Activated naive CD4-positive, alpha-beta T cell treated with Interleukin-2 at 50 U/mL for 16 hours (primary cell): ENCODE measurements at regions not wholly inside any gene's neighbourhood (a gene's known extent, or its start where the extent isn't known, plus 50 kb on each side); places are given as distances from the start of the nearest gene placed in this dataset.
"Not testable (repeated sequence)": the region's sequence is repeated elsewhere in the genome, so short reads cannot be mapped to it uniquely, and the experiment has no call there.

Source experiments
- DNase-seq: peaks from one replicate; pipeline ENCODE4 v3.0.0-alpha.2; 2020

DNA sequence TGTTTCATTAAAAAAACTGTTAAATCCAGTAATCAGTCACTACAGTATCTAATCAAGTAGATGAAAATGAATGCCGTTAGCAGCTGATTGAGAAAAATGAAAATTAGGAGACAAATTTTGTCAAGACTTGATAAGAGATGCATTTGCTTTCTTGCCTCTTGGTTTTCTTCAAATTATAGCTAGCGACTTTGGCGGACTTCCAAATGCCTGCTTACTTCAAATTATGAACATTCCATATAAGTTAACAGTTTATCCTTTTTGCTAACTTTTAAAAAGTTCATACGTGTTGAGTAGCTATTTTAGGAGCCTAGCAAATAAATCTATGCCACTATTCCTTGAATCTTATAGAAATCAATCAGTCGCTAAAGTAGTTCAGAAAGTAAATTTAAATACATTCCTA is 58.8 kb downstream of the PPP4R3C start:
- DNase-seq, result no peak

- DNase-seq, result no peak
Measured at GRCh38 chrX:27399146-27399456, 64.0 kb downstream of the PPP4R3C start.

DNA sequence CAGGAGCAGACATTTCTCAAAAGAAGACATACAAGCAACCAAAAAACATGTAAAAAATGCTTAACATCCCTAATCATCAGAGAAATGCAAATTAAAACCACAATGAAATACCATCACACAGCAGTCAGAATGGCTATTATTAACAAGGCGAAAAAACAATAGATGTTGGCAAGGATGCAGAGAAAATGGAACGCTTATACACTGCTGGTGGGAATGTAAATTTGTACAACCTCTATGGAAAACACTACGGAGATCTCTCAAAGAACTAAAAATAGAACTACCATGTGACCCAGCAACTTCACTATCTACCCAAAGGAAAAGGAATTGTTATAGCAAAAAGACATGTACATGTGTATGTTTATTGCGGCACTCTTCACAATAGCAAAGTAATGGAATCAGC is 71.5 kb downstream of the PPP4R3C start:
- DNase-seq, result no peak

- no peak for DNase-seq
Measured at GRCh38 chrX:27381419-27381818, 81.7 kb downstream of the PPP4R3C start.

DNA sequence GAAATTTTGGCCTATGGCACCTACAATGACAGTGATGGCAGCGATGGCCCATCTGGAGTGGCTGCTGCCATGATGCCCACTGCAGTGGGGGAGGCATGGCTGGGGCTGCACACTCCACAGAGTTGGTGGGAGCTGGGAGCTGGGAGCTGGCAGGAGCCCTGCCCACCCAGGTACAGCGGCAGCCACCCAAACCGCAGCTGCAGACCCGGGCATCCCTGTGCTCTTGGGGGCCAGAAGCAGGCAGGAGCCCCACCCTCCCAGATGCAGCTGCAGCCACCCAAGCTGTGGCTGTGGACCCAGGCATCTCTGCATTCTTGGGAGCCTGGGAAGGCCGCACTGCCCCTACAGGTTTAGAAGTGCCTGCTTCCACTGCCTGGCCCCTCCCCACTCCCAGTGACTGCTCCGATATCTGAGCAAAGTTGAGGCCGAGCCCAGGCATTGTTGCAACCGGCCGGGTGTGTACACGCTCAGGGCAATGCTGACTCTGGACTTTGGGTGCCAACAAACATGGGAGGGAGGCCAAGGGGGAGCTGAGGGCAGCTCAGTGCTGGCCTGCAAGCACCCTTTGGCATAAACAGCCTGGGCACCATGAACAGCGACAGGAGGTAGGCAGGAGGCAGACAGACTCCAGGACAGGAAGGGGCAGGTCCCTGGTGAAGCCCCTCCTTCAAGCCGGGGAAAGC is 82.8 kb downstream of the PPP4R3C start:
- no peak for DNase-seq

DNA sequence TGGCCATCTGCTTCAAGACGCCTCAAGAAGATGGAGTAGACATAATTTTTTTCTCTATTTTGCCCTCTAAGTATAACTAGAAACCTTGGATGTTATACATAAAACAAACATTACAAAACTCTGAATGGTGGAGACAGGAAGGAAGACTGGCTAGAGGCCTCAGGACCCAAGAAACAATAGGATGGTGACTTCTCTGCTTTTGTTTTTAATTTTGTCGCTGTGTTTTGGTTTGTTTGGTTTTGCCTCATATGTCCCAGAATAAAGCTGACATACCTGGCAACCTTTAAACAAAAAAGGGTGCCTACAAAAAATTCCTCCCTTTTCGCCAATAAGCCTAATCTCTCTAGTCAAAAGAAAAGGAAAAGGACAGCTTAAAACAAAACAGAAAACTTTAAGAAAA is 109.1 kb downstream of the PPP4R3C start:
- no peak for DNase-seq

DNA sequence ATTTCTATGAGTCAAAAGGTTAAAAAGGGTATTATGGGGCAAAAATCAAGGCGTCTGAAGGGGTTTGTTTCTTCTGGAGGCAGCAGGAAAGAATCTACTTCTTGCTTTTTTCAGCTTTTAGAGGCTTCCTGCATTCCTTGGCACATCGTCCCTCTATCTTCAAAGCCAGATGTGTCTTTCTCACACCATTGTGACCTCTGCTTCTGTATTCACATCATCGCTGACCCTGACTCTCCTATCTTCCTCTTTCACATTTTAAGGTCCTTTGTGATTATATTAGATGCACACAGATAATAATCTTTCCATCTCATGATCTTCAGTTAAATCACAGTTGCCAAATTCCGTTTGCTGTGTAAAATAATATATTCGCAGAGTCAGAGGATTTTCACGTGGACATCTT is 112.7 kb downstream of the PPP4R3C start:
- DNase-seq, result no peak

DNA sequence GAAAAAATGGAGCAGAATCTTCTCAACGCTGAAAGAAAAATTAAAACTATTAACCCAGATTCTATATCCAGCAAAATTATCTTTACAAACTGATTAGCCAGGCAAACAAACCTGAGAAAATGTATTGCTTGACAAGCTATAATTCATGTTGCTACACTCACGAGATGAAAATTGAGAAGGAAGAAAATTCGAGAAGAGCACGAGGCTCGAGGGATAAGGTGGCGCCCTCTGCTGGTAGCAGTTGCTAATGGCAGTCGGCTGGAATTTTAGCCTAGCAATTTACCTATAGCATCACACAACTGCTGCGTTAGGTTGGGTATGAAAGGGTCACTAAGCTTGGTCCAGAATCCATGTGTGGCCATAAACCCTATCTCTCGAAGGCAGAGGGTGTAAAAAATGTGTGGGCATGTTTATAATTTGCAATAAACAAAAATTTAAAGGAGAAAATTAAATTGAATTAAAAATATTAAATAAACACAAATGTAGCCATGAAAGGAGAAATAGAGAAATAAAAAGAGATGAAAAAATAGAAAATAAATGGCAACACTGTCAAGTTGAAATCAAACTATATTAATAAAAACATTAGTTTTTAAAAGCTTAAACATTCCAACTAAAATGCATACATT is 126.6 kb downstream of the PPP4R3C start:
- peak; percentile 1 for DNase-seq

- DNase-seq, result no peak
Measured at GRCh38 chrX:27321632-27322031, 141.5 kb downstream of the PPP4R3C start.

DNA sequence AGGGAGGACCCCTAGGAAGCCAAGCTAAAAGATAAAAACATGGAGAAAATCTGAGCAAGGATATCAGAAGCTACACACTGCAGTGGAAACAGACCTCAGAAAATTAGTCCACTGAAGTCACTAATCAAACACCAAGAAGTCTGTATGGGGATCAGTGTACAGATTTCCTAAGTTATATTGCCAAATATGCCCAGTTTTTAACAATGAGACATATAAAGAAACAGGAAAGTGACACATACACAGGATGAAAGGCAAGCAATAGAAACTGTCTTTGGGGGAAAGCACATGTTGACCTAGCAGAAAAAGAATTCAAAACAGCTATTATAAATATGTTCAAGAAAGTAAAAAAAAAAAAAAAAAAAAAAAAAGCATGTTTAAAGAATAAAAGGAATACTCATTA is 153.7 kb downstream of the PPP4R3C start:
- no peak for DNase-seq

DNA sequence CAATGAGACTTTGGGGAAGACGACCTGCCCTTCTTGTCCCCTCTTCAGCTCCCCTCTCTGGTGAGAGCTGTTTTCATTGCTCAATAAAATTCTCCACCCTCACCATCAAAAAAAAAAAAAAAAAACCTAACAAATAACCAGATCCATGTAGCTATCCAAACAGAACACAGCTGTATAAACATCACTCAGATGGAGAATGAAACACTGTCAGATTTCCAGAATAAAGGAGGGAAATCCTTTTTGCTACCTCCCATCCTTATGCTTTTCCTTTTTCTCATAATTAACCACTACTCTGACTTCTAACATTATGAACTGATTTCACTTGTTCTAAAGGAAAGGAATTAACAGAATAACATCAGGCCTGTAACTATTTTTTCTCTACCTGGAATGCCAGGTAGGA is 155.6 kb downstream of the PPP4R3C start:
- no peak for DNase-seq

DNA sequence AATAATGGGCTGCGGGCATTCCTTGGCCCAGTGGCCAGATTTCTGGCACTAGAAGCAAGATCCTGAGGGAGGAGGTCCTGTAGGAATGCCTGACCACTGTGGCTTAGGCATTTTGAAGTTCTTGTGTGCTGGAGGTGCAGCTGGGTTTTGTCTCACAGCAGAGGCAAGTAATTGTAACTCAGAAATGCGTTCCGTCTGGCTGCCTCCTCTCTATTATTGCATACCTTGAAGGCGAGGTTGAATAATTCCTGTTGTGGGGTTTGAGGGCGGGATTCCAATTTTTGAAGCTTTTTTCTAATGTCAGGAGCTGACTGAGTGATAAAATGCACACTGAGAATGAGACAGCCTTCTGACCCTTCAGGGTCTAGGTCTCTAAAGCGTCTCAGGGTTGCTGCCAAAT is 170.6 kb downstream of the PPP4R3C start:
- not testable (repeated sequence) for DNase-seq

- DNase-seq, result no peak
Measured at GRCh38 chrX:27276751-27277150, 186.4 kb downstream of the PPP4R3C start.

GRCh38 chrX:27254656-27255055 is 208.5 kb downstream of the PPP4R3C start:
- DNase-seq, result no peak

- no peak for DNase-seq
Measured at GRCh38 chrX:27251369-27251768, 211.8 kb downstream of the PPP4R3C start.

- no peak for DNase-seq
Measured at GRCh38 chrX:27242581-27242980, 220.6 kb downstream of the PPP4R3C start.

GRCh38 chrX:27241981-27242380 is 221.2 kb downstream of the PPP4R3C start:
- DNase-seq, result no peak

DNA sequence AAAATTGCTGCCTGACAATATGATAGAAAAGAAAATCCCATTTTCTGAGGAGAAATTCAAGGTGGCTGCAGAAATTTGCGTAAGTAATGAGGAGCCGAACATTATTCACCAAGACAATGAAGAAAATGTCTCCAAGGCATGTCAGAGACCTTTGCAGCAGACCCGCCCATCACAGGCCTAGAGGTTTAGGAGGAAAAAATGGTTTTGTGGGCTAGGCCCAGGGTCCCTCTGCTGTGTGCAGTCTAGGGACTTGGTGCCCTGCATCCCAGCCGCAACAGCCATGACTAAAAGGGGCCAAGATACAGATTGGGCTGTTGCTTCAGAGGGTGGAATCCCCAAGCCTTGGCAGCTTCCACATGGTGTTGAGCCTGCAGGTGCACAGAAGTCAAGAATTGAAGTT is 223.1 kb downstream of the PPP4R3C start:
- DNase-seq, result not testable (repeated sequence)

DNA sequence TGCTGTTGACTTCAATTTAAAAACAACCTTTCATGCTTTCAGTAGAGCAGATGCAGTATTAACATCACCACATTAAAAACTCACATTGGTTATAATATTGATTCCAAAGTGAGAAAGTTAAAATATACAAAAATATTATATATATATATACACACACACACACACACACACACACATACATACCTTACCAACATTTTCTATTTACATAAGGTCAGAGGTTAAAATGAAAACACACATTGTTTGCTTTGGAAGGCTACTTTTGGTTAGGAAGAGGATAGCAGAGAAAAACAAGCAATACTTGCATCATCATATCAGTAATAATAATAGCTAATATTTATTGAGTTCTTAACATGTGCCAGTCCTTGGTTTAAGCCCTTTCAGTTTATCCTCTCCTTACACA is 226.5 kb downstream of the PPP4R3C start:
- no peak for DNase-seq

DNA sequence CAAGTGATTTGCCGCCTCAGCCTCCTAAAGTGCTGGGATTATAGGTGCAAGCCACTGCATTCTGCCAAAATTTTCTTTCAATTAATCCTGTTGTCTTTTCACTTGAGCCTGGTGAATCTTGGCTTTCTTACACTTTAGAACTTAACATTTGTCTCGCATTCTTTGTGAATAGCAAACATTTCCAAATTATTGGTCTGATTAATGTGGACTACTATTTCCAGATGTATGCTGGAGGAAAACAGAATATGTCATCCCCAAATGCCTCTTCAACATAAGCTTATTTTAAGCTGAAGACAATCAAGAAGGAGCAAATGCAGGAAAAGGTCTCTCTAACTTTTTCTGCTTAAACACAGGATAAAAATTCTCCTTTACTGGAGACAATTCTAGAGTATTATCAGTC is 233.4 kb downstream of the PPP4R3C start:
- DNase-seq, result no peak

- DNase-seq, result no peak
Measured at GRCh38 chrX:27222661-27223060, 240.5 kb downstream of the PPP4R3C start.

GRCh38 chrX:27186671-27187070 is 276.5 kb downstream of the PPP4R3C start:
- DNase-seq, result peak; percentile 2

DNA sequence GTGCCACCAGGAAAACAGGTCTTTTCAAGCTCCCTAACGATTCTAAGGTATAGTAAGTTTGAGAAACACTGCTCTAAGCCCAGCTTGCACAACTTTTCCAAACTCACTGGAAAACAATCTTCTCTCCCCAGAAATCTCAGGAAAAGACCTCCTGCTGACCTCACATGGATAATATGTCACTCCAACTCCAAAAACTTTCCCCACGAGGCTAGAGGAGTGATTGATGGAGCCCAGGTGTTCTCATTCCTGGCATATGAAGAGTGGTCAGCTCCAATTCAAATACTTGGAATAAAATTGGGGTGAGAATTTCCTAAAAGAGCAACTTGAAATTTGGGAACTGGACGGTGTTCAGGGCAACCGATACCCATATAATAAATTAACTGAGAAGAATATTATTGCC is 299.9 kb downstream of the PPP4R3C start:
- no peak for DNase-seq

GRCh38 chrX:27162496-27162895 is 300.6 kb downstream of the PPP4R3C start:
- DNase-seq, result no peak

DNA sequence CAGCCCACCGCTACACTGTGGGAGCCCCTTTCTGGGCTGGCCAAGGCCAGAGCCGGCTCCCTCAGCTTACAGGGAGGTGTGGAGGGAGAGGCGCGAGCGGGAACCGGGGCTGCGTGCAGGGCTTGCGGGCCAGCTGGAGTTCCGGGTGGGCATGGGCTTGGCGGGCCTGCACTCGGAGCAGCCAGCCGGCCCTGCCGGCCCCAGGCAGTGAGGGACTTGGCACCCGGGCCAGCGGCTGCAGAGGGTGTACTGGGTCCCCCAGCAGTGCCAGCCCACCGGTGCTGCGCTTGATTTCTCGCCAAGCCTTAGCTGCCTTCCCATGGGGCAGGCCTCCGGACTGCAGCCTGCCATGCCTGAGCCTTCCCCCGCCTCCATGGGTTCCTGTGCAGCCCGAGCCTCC is 306.2 kb downstream of the PPP4R3C start:
- not testable (repeated sequence) for DNase-seq
